Skin epidermis (tissue), 12 donors: ENCODE measurements at regions not wholly inside any gene's neighbourhood (a gene's known extent, or its start where the extent isn't known, plus 50 kb on each side); places are given as distances from the start of the nearest gene placed in this dataset.

Experiments
- H3K27ac ChIP-seq, 21 experiments: fragments of 200-600 bp; sonication (generic) in 11 of 21; one replicate each; pipeline ENCODE4 v1.5.0; 2020; ENCODE audit warnings: mild to moderate bottlenecking in 3 of 21, inconsistent platforms in 2 of 21, moderate library complexity in 2 of 21
- H3K4me3 ChIP-seq, 7 experiments: fragments of 200-600 bp; sonication (generic) in 2 of 7; one replicate each; pipeline ENCODE4 v1.5.0; 2020; ENCODE audit warnings: inconsistent platforms in 2 of 7, mild to moderate bottlenecking in 2 of 7, moderate library complexity in 1 of 7

DNA sequence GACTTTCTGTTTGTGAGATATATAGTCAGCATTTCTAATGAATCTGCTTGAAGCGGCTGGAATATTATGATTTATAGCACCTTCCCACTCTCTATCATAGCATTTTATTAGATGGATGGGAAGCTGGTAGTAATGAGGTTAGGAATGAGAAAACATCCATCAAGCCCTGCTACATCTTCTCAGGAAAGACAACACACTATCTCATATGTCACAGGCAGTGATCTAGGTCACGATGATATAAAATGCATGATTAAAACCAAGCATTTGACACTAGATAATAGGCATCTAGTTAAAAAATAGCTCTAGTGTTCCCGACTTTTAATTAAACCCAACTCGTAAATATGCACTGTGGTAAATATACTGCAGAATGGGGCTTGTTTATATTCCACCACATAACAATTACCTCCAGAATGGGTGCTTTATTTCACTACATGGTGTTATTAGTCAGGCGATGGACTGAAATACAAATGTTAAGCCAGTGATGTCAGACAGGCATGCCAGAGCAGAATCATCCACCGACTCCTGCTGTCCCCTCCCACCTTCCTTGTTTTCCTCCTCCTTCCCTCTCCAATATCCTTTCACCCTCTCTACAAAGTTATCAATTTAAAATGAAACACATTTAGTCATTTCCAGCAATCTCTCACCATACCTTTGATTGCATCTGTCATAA lies 286.8 kb downstream of the SPATA31D1 start:
- no peak overlapping the region for H3K4me3 ChIP-seq
- H3K27ac ChIP-seq: no peak overlapping the region

DNA sequence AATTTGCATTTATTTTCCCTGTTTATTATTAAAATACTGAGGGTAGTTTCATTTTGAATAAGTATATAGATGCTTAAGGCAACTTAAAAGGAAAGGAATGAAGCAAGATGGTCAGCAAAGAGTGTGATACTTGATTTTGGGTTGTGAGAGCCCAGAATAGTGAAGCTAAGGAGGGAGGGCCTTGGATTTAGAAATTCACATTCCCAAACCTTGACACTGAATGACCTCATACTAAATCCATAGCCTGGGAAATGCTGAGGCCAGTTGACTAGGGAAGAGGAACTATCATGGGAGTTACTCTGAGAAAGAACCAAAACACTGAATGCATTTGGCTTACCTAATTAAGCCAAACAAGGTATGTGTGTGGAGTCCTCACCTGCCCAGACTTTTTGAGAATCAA lies 292.5 kb downstream of the SPATA31D1 start:
- Histone ChIP-seq H3K27ac (no peak overlapping the region), H3K4me3 (no peak overlapping the region)

DNA sequence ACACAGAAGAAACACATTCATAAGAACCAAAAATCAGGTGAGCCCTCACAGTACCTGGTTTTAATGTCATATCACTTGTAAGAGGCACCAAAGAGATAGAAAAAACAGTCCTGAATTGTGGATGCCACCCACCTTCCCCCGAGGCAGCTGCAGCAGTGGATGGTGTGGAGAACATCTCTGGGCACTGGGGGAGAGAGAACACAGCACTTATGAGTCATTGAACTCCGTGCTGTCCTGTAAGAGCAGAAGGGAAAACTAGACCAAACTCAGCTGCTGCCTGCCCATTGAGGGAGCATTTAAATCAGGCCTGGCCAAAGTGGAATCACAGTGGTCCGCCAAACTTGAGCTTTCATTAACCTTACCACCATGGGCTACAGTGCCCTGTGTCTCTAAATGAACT lies 296.2 kb downstream of the SPATA31D1 start:
- Histone ChIP-seq H3K27ac (no peak overlapping the region), H3K4me3 (no peak overlapping the region)

DNA sequence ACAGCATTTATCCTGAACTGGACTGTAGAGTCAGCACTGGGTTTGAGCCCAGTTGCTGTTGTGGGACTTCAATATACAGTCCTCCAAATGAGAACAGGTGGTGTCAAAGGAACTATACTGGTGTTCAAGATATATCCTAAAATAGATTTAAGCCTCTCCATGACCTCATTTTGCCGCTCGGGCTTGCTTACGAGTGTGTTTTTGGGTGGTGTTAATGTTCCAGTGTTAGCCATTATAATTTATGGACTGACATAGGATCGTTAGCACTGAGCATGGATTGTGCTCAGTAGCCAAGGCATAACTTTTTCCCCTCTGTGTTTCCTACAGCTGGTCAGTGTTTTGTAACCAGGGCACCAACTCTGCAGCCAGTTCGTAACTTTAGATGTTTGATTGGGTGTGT lies 306.6 kb downstream of the SPATA31D1 start:
- Histone ChIP-seq H3K27ac (no peak overlapping the region), H3K4me3 (no peak overlapping the region)

DNA sequence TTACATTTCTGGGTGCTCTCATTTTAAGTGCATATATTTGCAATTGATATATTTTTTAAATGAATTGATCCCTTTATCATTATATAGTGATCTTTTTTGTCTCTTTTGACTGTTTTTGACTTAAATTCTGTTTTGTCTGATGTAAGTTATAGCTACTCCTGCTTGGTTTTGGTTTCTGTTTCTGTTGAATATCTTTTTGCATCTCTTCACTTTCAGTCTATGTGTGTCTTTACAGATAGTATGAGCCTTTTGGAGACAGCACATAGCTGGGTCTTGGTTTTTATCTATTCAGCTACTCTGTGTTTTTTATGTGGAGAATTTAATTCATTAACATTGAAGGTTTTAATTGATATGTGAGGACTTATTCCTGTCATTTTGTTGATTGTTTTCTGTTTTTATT lies 311.3 kb downstream of the SPATA31D1 start:
- no peak overlapping the region for H3K4me3 ChIP-seq
- no peak overlapping the region for H3K27ac ChIP-seq

DNA sequence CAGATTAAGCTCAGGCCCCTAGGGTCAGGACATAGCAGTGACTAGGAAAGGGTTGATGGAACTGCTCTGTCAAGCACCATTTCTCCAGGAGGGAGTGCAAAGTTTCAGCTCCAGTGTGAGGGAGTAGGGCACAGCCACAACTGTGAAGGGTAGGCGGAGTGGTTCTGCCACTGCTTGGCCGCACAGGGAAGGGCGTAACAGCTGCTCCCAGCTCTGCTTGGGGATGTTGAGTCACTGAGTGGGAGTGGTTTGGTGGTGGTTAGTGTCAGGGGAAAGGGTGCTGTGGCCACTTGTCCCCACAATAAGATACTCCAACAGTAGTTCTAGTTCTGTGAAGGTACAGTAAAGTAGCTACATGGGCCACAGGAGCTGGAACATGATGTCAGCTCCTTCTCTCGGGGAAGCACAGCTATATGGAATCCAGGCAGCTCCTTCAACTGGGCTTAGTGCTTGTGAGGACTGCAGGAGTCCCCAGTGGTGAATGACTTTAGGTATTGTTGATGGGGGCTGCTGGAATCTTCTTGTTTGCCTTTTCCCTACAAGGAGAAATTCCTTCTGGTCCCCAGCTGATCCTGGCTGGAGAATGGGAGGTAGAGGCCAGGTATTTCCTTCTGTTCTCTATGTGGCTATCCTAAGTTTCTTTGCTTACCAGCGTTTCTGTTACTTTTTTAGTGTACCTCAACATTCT lies 314.5 kb downstream of the SPATA31D1 start:
- Histone ChIP-seq H3K4me3 (no peak overlapping the region), H3K27ac (no peak overlapping the region)

DNA sequence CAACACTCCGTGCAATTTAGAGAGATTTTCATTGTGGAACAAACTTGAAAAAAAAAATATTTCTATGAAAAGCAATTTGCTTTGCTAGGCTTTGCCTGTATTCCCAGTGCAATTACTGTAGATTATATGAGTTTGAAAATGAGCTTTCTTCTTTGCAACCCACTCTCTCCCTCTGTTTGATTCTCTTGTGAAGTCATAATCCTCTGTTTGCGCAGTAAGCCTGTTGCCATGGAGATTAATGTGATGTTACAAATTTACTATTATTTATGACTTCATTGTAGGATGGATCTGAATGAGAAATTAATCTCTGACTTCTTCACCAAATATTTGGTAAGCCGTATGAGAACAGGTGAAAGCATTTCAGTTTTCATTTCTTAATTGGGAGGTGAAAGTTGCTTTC lies 320.3 kb downstream of the SPATA31D1 start:
- H3K4me3 ChIP-seq: no peak overlapping the region

DNA sequence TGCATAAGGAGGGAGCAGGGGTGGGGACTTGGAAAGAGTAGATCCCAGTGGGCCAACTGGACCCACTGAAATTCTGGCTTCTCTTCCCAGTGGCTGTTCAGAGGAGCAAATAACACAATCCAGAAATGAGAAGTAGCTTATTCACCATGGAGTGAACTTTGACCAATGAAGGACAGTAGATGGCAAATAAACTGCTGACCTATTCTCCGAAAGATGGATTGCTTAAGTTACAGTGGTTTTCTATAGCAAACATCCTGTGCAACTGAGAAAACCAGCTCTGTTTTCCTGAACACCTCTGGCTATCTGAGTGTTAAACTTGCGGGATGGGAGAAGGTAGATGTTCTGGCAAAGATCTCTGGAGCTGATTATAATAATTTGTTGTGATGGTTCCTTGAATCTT lies 325.1 kb downstream of the SPATA31D1 start:
- no peak overlapping the region for H3K27ac ChIP-seq

More for the DNA sequence above, 320.3 kb downstream of the SPATA31D1 start:
- no peak overlapping the region for H3K27ac ChIP-seq

DNA sequence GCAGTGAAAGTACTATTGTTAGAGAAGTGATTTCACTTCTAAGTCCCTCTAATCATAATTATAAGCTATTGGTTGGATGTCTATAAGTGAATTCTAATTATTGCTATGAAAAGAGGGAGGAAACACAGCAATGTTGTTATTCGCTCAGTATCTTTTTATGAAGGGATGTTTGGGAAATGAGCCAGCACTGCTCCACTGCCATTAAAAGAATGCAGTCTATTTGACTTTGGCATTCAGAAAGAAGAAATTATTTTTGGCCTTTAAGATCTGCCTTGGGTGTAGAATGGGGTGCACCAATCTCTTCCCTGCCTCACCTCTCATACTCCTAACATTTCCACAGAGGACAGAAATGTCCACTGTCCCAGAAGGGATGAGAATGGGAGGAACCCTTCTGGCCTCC lies 332.0 kb downstream of the SPATA31D1 start:
- Histone ChIP-seq H3K4me3 (no peak overlapping the region), H3K27ac (no peak overlapping the region)

More for the DNA sequence above, 325.1 kb downstream of the SPATA31D1 start:
- H3K4me3 ChIP-seq: no peak overlapping the region

DNA sequence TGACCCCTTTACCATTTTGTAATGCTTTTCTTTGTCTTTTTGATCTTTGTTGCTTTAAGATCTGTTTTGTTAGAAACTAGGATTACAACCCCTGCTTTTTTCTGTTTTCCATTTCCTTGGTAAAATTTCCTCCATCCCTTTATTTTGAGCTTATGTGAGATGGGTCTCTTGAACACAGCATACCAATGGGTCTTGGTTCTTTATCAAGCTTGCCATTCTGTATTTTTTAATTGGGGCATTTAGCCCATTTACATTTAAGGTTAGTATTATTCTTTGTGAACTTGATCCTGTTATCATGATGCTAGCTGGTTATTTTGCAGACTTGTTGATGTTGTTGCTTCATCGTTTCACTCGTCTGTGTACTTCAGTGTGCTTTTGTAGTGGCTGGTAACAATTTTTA lies 337.3 kb downstream of the SPATA31D1 start:
- Histone ChIP-seq H3K27ac (no peak overlapping the region), H3K4me3 (no peak overlapping the region)

DNA sequence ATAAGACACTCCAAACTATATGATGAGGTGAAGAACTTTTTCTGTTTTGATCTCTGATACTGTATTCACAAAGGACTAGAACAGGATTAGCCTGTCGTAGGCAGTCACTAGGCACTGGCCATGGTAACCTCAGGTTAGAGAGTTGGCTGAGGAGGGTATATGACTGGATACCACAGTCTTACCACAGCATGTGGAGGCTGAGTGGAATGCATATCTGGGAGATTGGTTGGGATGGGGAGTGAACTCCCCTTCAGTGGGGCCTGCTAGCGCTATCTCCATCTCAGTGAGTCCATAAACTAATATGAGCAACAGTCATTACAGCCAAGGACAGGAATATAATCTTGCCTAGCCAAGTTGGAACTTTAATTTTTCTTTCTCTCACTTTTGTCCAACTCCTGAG lies 339.1 kb downstream of the SPATA31D1 start:
- Histone ChIP-seq H3K27ac (no peak overlapping the region), H3K4me3 (no peak overlapping the region)

DNA sequence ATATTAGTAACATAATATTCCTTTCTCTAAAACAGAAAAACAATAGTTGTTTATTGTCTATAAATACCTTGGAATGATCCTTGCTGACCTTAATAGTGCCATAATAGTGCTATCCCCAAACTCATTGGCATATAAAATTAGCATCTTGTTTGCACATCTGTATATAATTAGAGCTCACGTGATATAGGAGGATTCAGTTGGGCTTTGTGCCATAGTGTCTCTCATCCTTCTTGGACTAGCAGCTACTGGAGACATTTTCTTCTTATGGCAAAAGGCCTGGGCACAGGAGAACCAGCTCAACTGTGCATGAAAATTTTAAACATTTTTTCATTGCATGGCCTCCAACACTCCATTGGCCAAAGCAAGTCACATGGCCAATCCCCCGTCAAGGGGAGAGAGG lies 342.5 kb downstream of the SPATA31D1 start:
- Histone ChIP-seq H3K4me3 (no peak overlapping the region), H3K27ac (no peak overlapping the region)

DNA sequence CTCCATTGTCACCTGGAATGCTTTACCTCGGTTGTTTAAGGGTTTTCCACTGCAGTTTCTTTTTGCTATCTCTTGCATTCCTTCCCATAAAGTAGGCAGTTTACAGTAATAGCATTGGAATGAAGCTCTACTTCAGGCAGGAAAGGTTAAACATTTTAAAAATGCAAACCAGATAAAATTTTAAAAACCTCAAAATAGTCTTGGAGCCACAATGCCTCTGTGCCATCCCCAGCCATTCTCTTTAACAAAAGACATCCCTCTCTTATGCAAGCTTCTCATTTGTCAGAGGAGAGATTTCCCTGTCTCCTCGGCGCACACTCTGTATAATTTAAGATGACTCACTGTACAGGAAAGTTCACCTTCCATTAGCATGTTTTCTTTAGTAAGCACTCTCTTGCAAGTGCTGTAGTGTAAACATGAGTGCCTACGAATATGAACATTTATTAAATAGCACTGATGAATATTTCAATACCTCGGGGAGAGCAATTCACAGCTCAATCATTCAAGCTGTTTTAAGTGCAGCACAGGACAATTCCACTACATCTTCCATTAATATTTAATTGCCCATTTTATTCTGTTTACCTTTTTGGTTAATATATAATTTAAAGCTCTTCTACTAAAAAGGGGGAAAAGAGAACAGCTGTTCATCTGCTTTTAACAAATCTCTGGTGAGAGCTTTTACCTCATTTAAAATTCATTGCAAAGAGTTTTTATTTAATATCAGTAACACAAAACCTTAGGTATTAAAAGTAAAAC lies 343.6 kb downstream of the SPATA31D1 start:
- Histone ChIP-seq H3K4me3 (no peak overlapping the region), H3K27ac (no peak overlapping the region)

DNA sequence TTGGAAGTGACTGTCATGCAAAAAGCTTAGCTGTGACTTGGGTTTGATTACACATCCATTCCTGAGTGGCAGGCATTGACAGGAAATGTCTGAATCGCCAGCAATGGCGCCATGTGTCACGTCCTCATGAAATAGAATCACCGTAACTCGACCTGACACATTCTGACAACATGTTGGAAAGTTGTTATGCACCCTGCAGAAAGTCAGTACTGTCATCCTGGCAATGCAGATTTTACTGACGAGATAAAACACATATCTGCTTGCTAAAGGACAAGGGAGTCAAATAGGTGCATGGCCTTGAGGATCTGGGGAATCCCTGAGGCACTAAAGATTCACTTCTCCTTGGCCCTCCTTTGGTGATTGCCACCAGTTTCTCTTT lies 344.2 kb downstream of the SPATA31D1 start:
- Histone ChIP-seq H3K4me3 (no peak overlapping the region), H3K27ac (no peak overlapping the region)

DNA sequence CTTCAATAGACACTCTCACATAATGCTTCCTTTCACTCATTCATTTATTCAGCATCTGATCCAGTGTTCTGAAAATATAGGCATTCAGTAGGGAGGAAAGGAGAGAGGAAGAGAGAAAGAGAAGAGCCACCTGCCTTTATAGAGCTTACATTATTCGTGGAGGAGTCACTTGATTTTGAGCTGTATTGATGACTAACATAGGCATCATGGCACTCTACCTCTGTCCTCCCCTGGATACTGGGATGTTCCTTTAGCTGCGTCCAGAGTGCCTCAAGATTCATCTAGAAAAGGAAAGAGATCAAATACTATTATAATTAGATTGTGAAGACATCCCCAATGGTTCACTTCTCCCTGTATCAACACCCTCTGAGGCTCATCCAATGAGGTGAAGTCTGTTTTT lies 345.1 kb downstream of the SPATA31D1 start:
- no peak overlapping the region for H3K4me3 ChIP-seq

DNA sequence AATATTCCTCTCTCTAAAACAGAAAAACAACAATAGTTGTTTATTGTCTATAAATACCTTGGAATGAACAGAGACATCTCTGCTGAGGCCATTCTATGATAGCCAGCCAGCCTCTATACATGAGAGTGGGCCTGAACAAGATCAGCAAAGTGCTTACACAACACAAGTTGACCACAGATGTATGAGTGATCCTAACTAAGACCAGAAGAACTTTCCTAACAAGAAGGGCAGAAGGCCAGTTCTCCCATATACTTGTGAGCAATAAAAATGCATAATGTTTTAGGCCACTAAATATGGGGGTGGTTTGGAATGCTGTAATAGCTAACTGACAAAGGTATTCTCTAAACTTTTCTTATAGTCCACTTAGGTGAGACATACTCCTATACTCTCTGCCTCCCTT lies 345.7 kb downstream of the SPATA31D1 start:
- no peak overlapping the region for H3K4me3 ChIP-seq
- H3K27ac ChIP-seq: peak overlapping the region in 1 of 21 experiments; percentile 40

More for the DNA sequence above, 345.1 kb downstream of the SPATA31D1 start:
- H3K27ac ChIP-seq: peak overlapping the region in 1 of 21 experiments; percentile 40

DNA sequence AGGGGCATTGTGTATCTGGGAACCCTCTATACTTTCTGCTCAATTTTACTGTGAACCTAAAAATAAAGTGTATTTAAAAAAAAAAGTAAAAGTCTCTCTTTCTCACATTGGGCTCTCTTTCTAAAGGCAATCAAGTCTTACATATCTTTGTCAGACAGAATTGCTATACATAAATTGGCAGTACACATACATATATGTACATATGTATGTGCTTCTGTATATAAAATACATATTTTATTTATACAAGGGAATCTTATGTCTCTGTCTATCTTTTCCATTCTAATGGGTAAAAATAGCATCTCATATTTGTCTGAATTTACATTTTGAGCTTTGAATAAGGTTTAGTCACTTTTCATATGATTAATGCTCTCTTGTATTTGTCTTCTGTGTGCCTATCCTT lies 348.8 kb downstream of the SPATA31D1 start:
- H3K27ac ChIP-seq: no peak overlapping the region
- no peak overlapping the region for H3K4me3 ChIP-seq

DNA sequence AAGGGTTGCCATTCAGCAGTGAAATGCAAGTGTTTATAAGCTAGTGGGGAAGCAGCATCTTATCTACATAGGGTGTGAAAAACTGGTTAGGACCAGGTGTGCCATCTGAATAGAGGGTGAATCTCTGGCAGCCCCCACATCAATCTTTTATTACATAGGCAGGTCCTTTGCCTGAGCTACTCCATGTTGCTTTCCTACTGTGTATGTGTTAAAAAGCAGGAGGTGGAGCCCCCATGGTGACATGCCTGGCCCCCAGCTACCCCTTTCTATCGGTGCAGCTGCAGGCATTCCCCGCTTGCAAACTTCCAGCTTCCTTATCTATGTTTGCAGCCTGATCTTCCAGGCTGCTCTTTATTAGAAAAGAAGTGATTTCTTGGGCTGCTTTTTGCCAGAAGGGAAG lies 353.5 kb downstream of the SPATA31D1 start:
- H3K27ac ChIP-seq: no peak overlapping the region
- H3K4me3 ChIP-seq: no peak overlapping the region

DNA sequence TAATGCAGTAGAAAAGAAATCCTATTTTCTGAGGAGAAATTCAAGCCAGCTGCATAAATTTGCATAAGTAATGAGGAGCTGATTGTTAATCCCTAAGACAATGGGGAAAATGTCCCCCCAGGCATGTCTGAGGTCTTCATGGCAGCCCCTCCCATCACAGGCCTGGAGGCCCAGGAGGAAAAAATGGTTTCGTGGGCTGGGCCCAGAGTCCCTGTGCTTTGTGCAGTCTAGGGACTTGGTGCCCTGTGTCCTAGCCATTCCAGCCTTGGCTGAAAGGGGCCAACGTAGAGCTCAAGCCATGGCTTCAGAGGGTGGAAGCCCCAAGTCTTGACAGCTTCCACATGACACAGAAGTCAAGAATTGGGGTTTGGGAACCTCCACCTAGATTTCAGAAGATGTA lies 357.5 kb downstream of the SPATA31D1 start:
- no peak overlapping the region for H3K27ac ChIP-seq
- no peak overlapping the region for H3K4me3 ChIP-seq

DNA sequence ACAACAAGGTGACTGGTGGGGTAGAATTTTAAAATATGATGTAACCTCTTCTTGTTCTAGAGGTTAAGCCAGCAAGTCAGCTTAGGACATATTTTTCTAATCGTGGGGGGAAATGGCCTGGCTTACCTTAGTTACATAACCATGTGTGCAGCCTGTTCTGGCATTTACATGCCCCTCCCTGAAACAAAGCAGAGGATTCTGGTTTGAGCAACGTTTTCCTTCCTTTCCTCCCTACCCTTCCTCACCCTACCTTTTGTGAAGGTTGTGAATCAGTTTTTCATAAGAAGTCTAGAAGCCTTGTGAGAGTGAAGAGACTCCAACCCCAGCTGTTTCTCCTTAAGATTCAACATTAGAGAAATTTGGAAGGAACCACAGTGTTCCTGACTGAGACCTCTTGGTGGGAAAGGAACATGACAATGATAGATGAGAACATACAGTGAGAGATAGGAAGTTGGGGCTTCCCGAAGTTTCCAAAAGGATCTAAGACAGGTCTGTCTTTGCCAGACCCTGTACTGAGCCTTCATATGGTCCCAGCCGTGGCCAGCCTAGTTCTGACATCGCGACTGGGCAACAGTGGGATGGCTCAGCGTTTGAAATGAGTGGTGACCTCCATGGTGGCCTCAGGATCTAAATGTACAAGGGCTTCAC lies 365.2 kb downstream of the SPATA31D1 start:
- Histone ChIP-seq H3K27ac (peak overlapping the region in 2 of 21 experiments; percentile 2 to 16), H3K4me3 (no peak overlapping the region)
